Trophoblast cell (in vitro differentiated cells and primary cell): ENCODE measurements at regions not wholly inside any gene's neighbourhood (a gene's known extent, or its start where the extent isn't known, plus 50 kb on each side); places are given as distances from the start of the nearest gene placed in this dataset.

Experiments used
- DNase-seq, 2 donors: peaks; one replicate each; pipeline ENCODE4 v3.0.0-alpha.2; 2016
- H2AFZ ChIP-seq: 2 replicates; pipeline ENCODE4 v1.6.1; 2013; ENCODE audit warnings: low read length, moderate library complexity, mild to moderate bottlenecking; ENCODE audit not compliant: insufficient read depth, poor library complexity
- H2AK5ac ChIP-seq: 2 replicates; pipeline ENCODE4 v1.6.1; 2013; ENCODE audit warnings: mild to moderate bottlenecking, low read length
- H2BK120ac ChIP-seq: 2 replicates; pipeline ENCODE4 v1.6.1; 2013; ENCODE audit warnings: low read length, mild to moderate bottlenecking, moderate library complexity; ENCODE audit not compliant: insufficient read depth, poor library complexity
- H2BK12ac ChIP-seq: 2 replicates; pipeline ENCODE4 v1.6.1; 2013; ENCODE audit warnings: mild to moderate bottlenecking, low read length, moderate library complexity
- H2BK5ac ChIP-seq: 2 replicates; pipeline ENCODE4 v1.6.1; 2013; ENCODE audit warnings: low read length, low read depth, moderate library complexity, mild to moderate bottlenecking; ENCODE audit not compliant: poor library complexity
- H3K14ac ChIP-seq: 2 replicates; pipeline ENCODE4 v1.6.1; 2013; ENCODE audit warnings: mild to moderate bottlenecking, low read length
- H3K18ac ChIP-seq: 2 replicates; pipeline ENCODE4 v1.6.1; 2013; ENCODE audit warnings: mild to moderate bottlenecking, low read length
- H3K23ac ChIP-seq: 2 replicates; pipeline ENCODE4 v1.6.1; 2013; ENCODE audit warnings: low read length
- H3K27ac ChIP-seq: 2 replicates; pipeline ENCODE4 v1.5.1; 2013; ENCODE audit warnings: low read depth, mild to moderate bottlenecking, inconsistent platforms, low read length, moderate library complexity
- H3K27me3 ChIP-seq: 2 replicates; pipeline ENCODE4 v1.6.1; 2013; ENCODE audit warnings: inconsistent platforms, mild to moderate bottlenecking, low read length, moderate library complexity; ENCODE audit not compliant: insufficient read depth
- H3K36me3 ChIP-seq, 2 experiments: 1 replicate in 1 of 2; 2 replicates in 1 of 2; pipeline ENCODE4 v1.6.1; 2013; ENCODE audit warnings: low read length in 2 of 2, mild to moderate bottlenecking in 2 of 2, moderate library complexity in 1 of 2; ENCODE audit not compliant: insufficient read depth in 2 of 2, control insufficient read depth in 1 of 2
- H3K4ac ChIP-seq: 2 replicates; pipeline ENCODE4 v1.6.1; 2013; ENCODE audit warnings: low read depth, mild to moderate bottlenecking, low read length, moderate library complexity
- H3K4me1 ChIP-seq, 2 experiments: 1 replicate in 1 of 2; 2 replicates in 1 of 2; pipeline ENCODE4 v1.6.1; 2013; ENCODE audit warnings: low read length in 2 of 2, mild to moderate bottlenecking in 2 of 2, moderate library complexity in 1 of 2; ENCODE audit not compliant: insufficient read depth in 2 of 2, control insufficient read depth in 1 of 2
- H3K4me2 ChIP-seq: 2 replicates; pipeline ENCODE4 v1.6.1; 2013; ENCODE audit warnings: inconsistent platforms, mild to moderate bottlenecking, low read length, moderate library complexity
- H3K4me3 ChIP-seq: 2 replicates; pipeline ENCODE4 v1.5.1; 2013; ENCODE audit warnings: mild to moderate bottlenecking, low read depth, low read length, inconsistent platforms
- H3K79me1 ChIP-seq: one replicate; pipeline ENCODE4 v1.6.1; 2013; ENCODE audit warnings: low read length
- H3K79me2 ChIP-seq: 2 replicates; pipeline ENCODE4 v1.6.1; 2013; ENCODE audit warnings: low read length, mild to moderate bottlenecking; ENCODE audit not compliant: control insufficient read depth, insufficient read depth, poor library complexity
- H3K9ac ChIP-seq: 2 replicates; pipeline ENCODE4 v1.6.1; 2013; ENCODE audit warnings: mild to moderate bottlenecking, low read length
- H3K9me3 ChIP-seq: 2 replicates; pipeline ENCODE4 v1.6.1; 2013; ENCODE audit warnings: low read depth, mild to moderate bottlenecking, control low read depth, inconsistent platforms, low read length; ENCODE audit not compliant: insufficient read depth
- H4K12ac ChIP-seq: 2 replicates; pipeline ENCODE4 v1.6.1; 2013; ENCODE audit warnings: low read depth, mild to moderate bottlenecking, low read length, moderate library complexity
- H4K8ac ChIP-seq: 2 replicates; pipeline ENCODE4 v1.6.1; 2013; ENCODE audit warnings: low read depth, mild to moderate bottlenecking, low read length, moderate library complexity
- H4K91ac ChIP-seq: one replicate; pipeline ENCODE4 v1.6.1; 2013; ENCODE audit warnings: low read depth, mild to moderate bottlenecking, low read length, moderate library complexity
- WGBS: extraction: QIAGEN DNeasy Blood & Tissue Kit; methylation state at CpG from one replicate; pipeline ENCODE4 v1.1.7; 2013; ENCODE audit warnings: missing lambda C conversion rate; ENCODE audit not compliant: insufficient read length, insufficient coverage; ENCODE audit errors: extremely low coverage; 5-methylcytosine and 5-hydroxymethylcytosine counted together

DNA sequence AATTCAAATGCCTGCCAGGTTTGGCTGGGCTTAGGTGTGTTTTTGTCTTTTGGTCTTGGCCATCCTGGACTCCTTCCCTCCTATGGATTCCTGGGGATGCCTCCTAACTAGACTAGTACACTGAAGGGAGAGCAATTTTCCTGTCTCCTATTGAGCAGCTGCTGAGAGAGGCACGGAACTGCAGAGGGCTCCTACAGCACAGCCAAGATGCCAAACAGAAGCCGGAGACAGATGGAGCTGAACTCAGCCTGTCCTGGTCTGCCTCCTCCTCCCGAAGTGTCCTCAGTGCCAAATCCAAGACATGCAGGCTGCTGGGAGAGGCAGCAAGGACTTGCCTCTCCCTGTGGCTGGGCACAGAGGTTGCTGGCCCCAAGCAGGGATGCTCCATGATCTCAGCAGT, 256.6 kb upstream of the PROK2 start:
- Histone ChIP-seq H2AFZ (no peak overlapping the region), H3K4me3 (no peak overlapping the region), H3K79me1 (no peaks in the 10 kb centered on the region), H3K14ac (peak overlapping the region; percentile 26), H3K9ac (no peak overlapping the region), H3K4me2 (no peak overlapping the region), H2BK5ac (no peak overlapping the region), H3K4ac (no peak overlapping the region), H3K9me3 (no peaks in the 10 kb centered on the region), H2AK5ac (peak overlapping the region; percentile 35), H4K91ac (no peak overlapping the region), H3K27me3 (no peaks in the 10 kb centered on the region), H3K18ac (no peak overlapping the region), H2BK12ac (no peak overlapping the region), H3K23ac (no peak overlapping the region), H3K36me3 (no peaks in the 10 kb centered on the region), H4K12ac (no peak overlapping the region), H3K79me2 (no peaks in the 10 kb centered on the region), H3K4me1 (peaks cover 2 to 3% of the 10 kb centered on the region in 2 experiments), H3K27ac (no peak overlapping the region), H4K8ac (no peak overlapping the region), H2BK120ac (no peak overlapping the region)
- DNase-seq = no peak
- no CpG with 5 or more reads among the region's 3 CpGs for WGBS

DNA sequence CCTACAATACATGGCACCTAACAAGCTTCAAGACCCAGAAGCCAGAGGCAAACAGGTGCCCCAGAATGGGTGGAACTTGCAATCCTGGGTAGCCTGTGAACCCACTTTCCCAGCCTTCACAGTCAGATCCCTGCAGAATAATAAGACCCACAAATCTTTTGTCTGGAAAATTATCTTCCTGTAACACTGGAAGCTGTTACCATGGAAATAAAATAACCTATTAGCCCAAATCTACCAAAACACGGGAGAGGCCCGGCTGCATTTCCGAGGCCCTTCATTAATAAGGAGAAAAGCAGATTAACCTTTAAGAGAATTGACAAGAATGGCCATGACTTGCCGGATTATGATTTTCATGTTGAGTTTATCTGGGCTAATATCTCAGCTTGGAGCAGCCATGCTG, 256.1 kb upstream of the PROK2 start:
- Histone ChIP-seq H3K18ac (no peak overlapping the region), H2BK120ac (no peak overlapping the region), H3K4me1 (peaks cover 2 to 3% of the 10 kb centered on the region in 2 experiments), H3K14ac (no peak overlapping the region), H3K27ac (no peak overlapping the region), H4K91ac (no peak overlapping the region), H3K36me3 (no peaks in the 10 kb centered on the region), H3K79me2 (no peaks in the 10 kb centered on the region), H2AFZ (no peak overlapping the region), H2BK12ac (no peak overlapping the region), H3K9me3 (no peaks in the 10 kb centered on the region), H3K4me2 (no peak overlapping the region), H3K9ac (no peak overlapping the region), H2BK5ac (no peak overlapping the region), H3K79me1 (no peaks in the 10 kb centered on the region), H4K12ac (no peak overlapping the region), H4K8ac (no peak overlapping the region), H3K23ac (no peak overlapping the region), H3K27me3 (no peaks in the 10 kb centered on the region), H3K4me3 (no peak overlapping the region), H3K4ac (no peak overlapping the region), H2AK5ac (no peak overlapping the region)
- WGBS = no CpG with 5 or more reads among the region's 4 CpGs
- DNase-seq = no peak

DNA sequence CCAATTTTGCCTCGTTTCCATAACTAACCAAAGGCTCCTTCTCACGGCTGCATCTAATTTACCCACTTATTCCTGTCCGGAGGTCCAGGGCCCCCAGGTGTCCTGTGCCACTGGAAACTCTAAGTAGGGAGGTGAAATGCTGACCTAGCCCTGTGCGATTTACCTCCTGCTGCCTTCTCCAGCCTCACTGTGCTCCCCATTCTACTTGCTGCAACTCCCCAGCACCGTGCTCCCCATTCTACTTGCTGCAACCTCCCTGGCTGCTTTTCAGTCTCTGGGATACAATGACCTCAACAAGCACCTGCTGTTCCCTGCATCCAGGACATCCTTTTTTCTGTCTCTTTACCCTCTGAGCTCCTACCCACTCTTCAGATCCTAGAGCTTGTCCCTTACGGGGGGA, 254.7 kb upstream of the PROK2 start:
- Histone ChIP-seq H3K27ac (no peak overlapping the region), H2AFZ (no peak overlapping the region), H3K79me2 (no peaks in the 10 kb centered on the region), H2BK12ac (no peak overlapping the region), H3K23ac (no peak overlapping the region), H2AK5ac (no peak overlapping the region), H4K12ac (no peak overlapping the region), H4K91ac (no peak overlapping the region), H3K14ac (no peak overlapping the region), H3K9me3 (no peaks in the 10 kb centered on the region), H4K8ac (no peak overlapping the region), H2BK5ac (no peak overlapping the region), H3K27me3 (no peaks in the 10 kb centered on the region), H3K4me3 (no peak overlapping the region), H3K4ac (no peak overlapping the region), H3K36me3 (no peaks in the 10 kb centered on the region), H3K79me1 (no peaks in the 10 kb centered on the region), H3K9ac (no peak overlapping the region), H3K4me2 (no peak overlapping the region), H3K4me1 (peaks cover 2 to 3% of the 10 kb centered on the region in 2 experiments), H3K18ac (no peak overlapping the region), H2BK120ac (no peak overlapping the region)
- DNase-seq = no peak
- no CpG with 5 or more reads among the region's 6 CpGs for WGBS

DNA sequence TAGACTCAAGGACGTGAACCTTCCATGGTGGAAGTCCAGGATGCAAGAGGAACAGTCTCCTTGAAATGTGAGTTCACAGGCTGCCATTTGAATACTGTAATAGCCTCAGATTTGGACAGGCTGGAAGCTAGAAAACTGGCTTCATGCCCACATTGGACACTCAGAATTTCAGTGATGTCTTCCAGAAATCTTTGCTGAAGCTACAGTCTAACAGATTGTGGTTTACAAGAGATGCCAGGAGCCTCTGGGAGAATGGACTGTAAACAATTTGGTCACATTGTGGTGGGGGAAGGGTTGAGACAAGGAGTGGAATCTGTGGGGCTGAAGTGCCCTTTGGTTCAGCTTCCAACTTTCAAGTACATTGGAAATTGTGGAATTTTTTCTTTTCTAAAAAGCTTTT, 252.0 kb upstream of the PROK2 start:
- Histone ChIP-seq H4K8ac (no peak overlapping the region), H2BK120ac (no peak overlapping the region), H3K27ac (no peak overlapping the region), H3K14ac (no peak overlapping the region), H3K4me3 (no peak overlapping the region), H3K9me3 (no peaks in the 10 kb centered on the region), H2AK5ac (no peak overlapping the region), H4K12ac (no peak overlapping the region), H3K4me1 (no peaks in the 10 kb centered on the region), H3K79me1 (no peaks in the 10 kb centered on the region), H3K4me2 (no peak overlapping the region), H3K36me3 (no peaks in the 10 kb centered on the region), H3K4ac (no peak overlapping the region), H3K27me3 (no peaks in the 10 kb centered on the region), H4K91ac (no peak overlapping the region), H3K23ac (no peak overlapping the region), H3K9ac (no peak overlapping the region), H2AFZ (no peak overlapping the region), H2BK5ac (no peak overlapping the region), H3K18ac (no peak overlapping the region), H2BK12ac (no peak overlapping the region), H3K79me2 (no peaks in the 10 kb centered on the region)
- no peak for DNase-seq
- no CpG with 5 or more reads among the region's 1 CpG for WGBS
